ENCODE measurements at regions not wholly inside any gene's neighbourhood (a gene's known extent, or its start where the extent isn't known, plus 50 kb on each side); places are given as distances from the start of the nearest gene placed in this dataset.

DNA sequence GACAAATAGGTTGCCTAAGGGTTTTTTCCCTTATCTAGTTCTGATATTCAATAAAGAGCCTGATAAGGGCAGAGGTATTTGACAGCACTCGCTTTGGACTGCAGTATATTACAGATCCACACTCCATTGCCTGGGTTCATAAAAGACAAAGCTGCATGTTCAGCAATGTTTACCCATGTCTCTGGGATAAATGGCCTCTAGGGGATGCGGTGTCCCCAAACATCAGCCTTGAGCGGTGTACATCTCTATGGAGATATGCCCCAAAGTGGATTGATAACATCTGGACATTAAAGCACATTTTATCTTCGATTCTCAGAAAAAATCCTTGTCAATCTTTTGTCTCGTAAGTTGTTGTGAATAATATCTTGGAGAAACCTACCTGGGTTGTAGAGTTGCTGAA lies 660.8 kb upstream of the AADAT start:
- TF ChIP-seq CTCF (IDR thresholded peaks at IDR 0.05; ENCODE audit: borderline replicate concordance, insufficient read depth, low read depth, low read length): no peak

DNA sequence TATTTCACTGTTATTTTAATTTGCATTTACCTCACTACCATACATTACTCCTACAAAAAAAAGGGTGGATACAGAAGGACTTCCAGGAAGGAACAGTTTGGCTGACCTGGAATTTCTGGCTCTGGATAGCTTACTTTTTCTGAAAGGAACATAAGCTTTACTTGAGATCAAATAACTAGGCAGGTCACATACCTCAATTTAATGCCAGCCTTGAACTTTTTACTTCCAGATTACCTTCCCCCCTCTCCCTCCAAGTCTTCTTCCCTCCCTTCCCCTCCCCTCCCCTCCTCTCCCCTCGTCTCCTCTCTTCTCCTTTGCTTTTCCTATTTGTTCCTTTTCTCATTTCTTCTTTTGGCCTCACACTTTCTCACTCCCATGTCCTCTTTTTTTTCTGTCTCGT lies 659.2 kb upstream of the AADAT start:
- no peak for TF ChIP-seq CTCF (IDR thresholded peaks at IDR 0.05; ENCODE audit: borderline replicate concordance, insufficient read depth, low read depth, low read length)
- no peak overlapping the region for H3K4me3 ChIP-seq (ENCODE audit: low read depth, low read length)

More for the DNA sequence above, 660.8 kb upstream of the AADAT start:
- H3K4me3 ChIP-seq (ENCODE audit: low read depth, low read length): no peak overlapping the region

- H3K4me3 ChIP-seq (ENCODE audit: low read depth, low read length): no peak overlapping the region
- TF ChIP-seq CTCF (IDR thresholded peaks at IDR 0.05; ENCODE audit: borderline replicate concordance, insufficient read depth, low read depth, low read length): no peak
Observed at GRCh38 chr4:170743633-170744032, 653.9 kb upstream of the AADAT start.

- no peak for TF ChIP-seq CTCF (IDR thresholded peaks at IDR 0.05; ENCODE audit: borderline replicate concordance, insufficient read depth, low read depth, low read length)
- H3K4me3 ChIP-seq (ENCODE audit: low read depth, low read length): no peak overlapping the region
Observed at GRCh38 chr4:170741856-170742255, 652.1 kb upstream of the AADAT start.

- H3K4me3 ChIP-seq (ENCODE audit: low read depth, low read length): no peak overlapping the region
- TF ChIP-seq CTCF (IDR thresholded peaks at IDR 0.05; ENCODE audit: borderline replicate concordance, insufficient read depth, low read depth, low read length): no peak
Observed at GRCh38 chr4:170736710-170737109, 647.0 kb upstream of the AADAT start.

GRCh38 chr4:170729897-170730296 lies 640.1 kb upstream of the AADAT start:
- no peak for TF ChIP-seq CTCF (IDR thresholded peaks at IDR 0.05; ENCODE audit: borderline replicate concordance, insufficient read depth, low read depth, low read length)

GRCh38 chr4:170729236-170729635 lies 639.5 kb upstream of the AADAT start:
- TF ChIP-seq CTCF (IDR thresholded peaks at IDR 0.05; ENCODE audit: borderline replicate concordance, insufficient read depth, low read depth, low read length): no peak
- no peak overlapping the region for H3K4me3 ChIP-seq (ENCODE audit: low read depth, low read length)

More at GRCh38 chr4:170729897-170730296, 640.1 kb upstream of the AADAT start:
- H3K4me3 ChIP-seq (ENCODE audit: low read depth, low read length): no peak overlapping the region
